GM12878 (cell line): ENCODE measurements at regions not wholly inside any gene's neighbourhood (a gene's known extent, or its start where the extent isn't known, plus 50 kb on each side); places are given as distances from the start of the nearest gene placed in this dataset.

ENCODE experiments used
- MEF2A ChIP-seq: IDR thresholded peaks from 2 replicates; pipeline ENCODE4 v1.6.1; 2011; ENCODE audit warnings: low read depth, mild to moderate bottlenecking, low read length, moderate library complexity; ENCODE audit not compliant: insufficient read depth
- POLR2A ChIP-seq: IDR thresholded peaks from 2 replicates; pipeline ENCODE4 v1.6.1; 2011; ENCODE audit warnings: low read depth, mild to moderate bottlenecking, low read length
- RELA ChIP-seq: fragments of 450-650 bp; IDR thresholded peaks from 2 replicates; pipeline ENCODE4 v1.8.0; 2014; ENCODE audit warnings: borderline replicate concordance; ENCODE audit not compliant: partially characterized antibody
- TAF1 ChIP-seq: IDR thresholded peaks from 2 replicates; pipeline ENCODE4 v1.6.1; 2011; ENCODE audit warnings: mild to moderate bottlenecking, low read depth, low read length, borderline replicate concordance
- TF ChIP-seq, protein P1 (sequence below): IDR thresholded peaks from 2 replicates; pipeline ENCODE4 v1.6.1; 2012; ENCODE audit warnings: mild to moderate bottlenecking, low read depth, low read length

DNA sequence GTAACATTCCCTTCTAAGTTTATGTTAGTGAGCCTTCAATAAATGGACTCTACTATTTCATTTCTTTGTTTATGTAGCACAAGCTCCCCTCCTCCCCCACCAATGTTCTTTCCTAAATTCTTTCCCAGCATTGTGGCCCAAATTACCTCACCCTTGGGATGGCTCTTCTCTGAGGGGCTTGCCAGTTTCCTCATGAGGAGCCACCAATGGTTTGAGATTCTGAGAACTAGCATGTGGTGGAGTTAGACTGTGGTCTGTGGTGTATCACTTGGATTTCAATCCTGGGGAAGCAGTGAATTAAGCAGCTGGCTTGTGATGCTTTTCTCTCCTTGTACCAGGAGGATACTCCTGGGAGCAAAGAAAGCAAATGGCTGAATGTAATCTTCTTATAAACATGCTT is 50.0 kb upstream of the NPHP3 start:
- TF ChIP-seq MEF2A (no peak), POLR2A (no peak), TAF1 (no peak), RELA (no peak)
- TF ChIP-seq, protein P1, sequence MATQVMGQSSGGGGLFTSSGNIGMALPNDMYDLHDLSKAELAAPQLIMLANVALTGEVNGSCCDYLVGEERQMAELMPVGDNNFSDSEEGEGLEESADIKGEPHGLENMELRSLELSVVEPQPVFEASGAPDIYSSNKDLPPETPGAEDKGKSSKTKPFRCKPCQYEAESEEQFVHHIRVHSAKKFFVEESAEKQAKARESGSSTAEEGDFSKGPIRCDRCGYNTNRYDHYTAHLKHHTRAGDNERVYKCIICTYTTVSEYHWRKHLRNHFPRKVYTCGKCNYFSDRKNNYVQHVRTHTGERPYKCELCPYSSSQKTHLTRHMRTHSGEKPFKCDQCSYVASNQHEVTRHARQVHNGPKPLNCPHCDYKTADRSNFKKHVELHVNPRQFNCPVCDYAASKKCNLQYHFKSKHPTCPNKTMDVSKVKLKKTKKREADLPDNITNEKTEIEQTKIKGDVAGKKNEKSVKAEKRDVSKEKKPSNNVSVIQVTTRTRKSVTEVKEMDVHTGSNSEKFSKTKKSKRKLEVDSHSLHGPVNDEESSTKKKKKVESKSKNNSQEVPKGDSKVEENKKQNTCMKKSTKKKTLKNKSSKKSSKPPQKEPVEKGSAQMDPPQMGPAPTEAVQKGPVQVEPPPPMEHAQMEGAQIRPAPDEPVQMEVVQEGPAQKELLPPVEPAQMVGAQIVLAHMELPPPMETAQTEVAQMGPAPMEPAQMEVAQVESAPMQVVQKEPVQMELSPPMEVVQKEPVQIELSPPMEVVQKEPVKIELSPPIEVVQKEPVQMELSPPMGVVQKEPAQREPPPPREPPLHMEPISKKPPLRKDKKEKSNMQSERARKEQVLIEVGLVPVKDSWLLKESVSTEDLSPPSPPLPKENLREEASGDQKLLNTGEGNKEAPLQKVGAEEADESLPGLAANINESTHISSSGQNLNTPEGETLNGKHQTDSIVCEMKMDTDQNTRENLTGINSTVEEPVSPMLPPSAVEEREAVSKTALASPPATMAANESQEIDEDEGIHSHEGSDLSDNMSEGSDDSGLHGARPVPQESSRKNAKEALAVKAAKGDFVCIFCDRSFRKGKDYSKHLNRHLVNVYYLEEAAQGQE, result no peak
